ENCODE measurements at regions not wholly inside any gene's neighbourhood (a gene's known extent, or its start where the extent isn't known, plus 50 kb on each side); places are given as distances from the start of the nearest gene placed in this dataset.

GRCh38 chr6:99114769-99115406 lies 167.1 kb upstream of the FBXL4 start:
- TF ChIP-seq POLR2A (IDR thresholded peaks at IDR 0.05) (no peak), CTCF (IDR thresholded peaks at IDR 0.05) (no peak), POLR2AphosphoS5 (IDR thresholded peaks at IDR 0.05) (no peak)

All from transverse colon (tissue), 4 donors.